GM23338 (cell line): ENCODE measurements at regions not wholly inside any gene's neighbourhood (a gene's known extent, or its start where the extent isn't known, plus 50 kb on each side); places are given as distances from the start of the nearest gene placed in this dataset.

Experiments used
- CTCF ChIP-seq, 2 experiments: fragments of 200-600 bp in 1 of 2; sonication (generic) in 1 of 2; conservative IDR thresholded peaks; 2 replicates each; pipeline versions ENCODE4 v1.5.1 to v1.6.1; 2016 to 2017; ENCODE audit warnings: antibody characterized with exemption in 2 of 2, low read depth in 2 of 2, mild to moderate bottlenecking in 2 of 2, moderate library complexity in 1 of 2
- EZH2 ChIP-seq: fragments of 200-600 bp; sonication (generic); IDR thresholded peaks from one replicate; pipeline ENCODE4 v1.8.0; 2017; ENCODE audit warnings: antibody characterized with exemption, mild to moderate bottlenecking, low read depth; ENCODE audit not compliant: unreplicated experiment
- STAT1 ChIP-seq: IDR thresholded peaks from one replicate; pipeline ENCODE4 v1.6.1; 2016; ENCODE audit warnings: antibody characterized with exemption; ENCODE audit not compliant: unreplicated experiment

GRCh38 chr1:234934611-234935033 is 194.0 kb downstream of the TOMM20 start:
- no peak for TF ChIP-seq CTCF (conservative IDR thresholded peaks at IDR 0.05; ENCODE audit: low read depth in 2 of 2)
- TF ChIP-seq STAT1, result no peak
- TF ChIP-seq EZH2, result no peak
